ENCODE measurements at regions not wholly inside any gene's neighbourhood (a gene's known extent, or its start where the extent isn't known, plus 50 kb on each side); places are given as distances from the start of the nearest gene placed in this dataset.
"Not testable (repeated sequence)": the region's sequence is repeated elsewhere in the genome, so short reads cannot be mapped to it uniquely, and the experiment has no call there.

GRCh38 chr5:89087551-89088318 lies 204.8 kb upstream of the MEF2C start:
- DNase-seq: no peak

GRCh38 chr5:89087128-89087527 lies 204.1 kb upstream of the MEF2C start:
- no peak for DNase-seq

- no peak for DNase-seq
Measured at GRCh38 chr5:89086390-89087086, 203.6 kb upstream of the MEF2C start.

- no peak for DNase-seq
Measured at GRCh38 chr5:89083791-89084190, 200.8 kb upstream of the MEF2C start.

- DNase-seq: no peak
Measured at GRCh38 chr5:89081360-89081759, 198.4 kb upstream of the MEF2C start.

GRCh38 chr5:89080467-89081116 lies 197.6 kb upstream of the MEF2C start:
- DNase-seq: no peak

- no peak for DNase-seq
Measured at GRCh38 chr5:89072842-89073672, 190.1 kb upstream of the MEF2C start.

GRCh38 chr5:89071941-89072331 lies 189.0 kb upstream of the MEF2C start:
- no peak for DNase-seq

- DNase-seq: no peak
Measured at GRCh38 chr5:89071101-89071940, 188.3 kb upstream of the MEF2C start.

GRCh38 chr5:89069591-89069990 lies 186.6 kb upstream of the MEF2C start:
- no peak for DNase-seq

- no peak for DNase-seq
Measured at GRCh38 chr5:89067362-89067761, 184.4 kb upstream of the MEF2C start.

GRCh38 chr5:89065919-89066318 lies 182.9 kb upstream of the MEF2C start:
- no peak for DNase-seq

GRCh38 chr5:89064736-89065135 lies 181.8 kb upstream of the MEF2C start:
- no peak for DNase-seq

- no peak for DNase-seq
Measured at GRCh38 chr5:89064054-89064453, 181.1 kb upstream of the MEF2C start.

- no peak for DNase-seq
Measured at GRCh38 chr5:89060768-89061167, 177.8 kb upstream of the MEF2C start.

- no peak for DNase-seq
Measured at GRCh38 chr5:89059274-89059673, 176.3 kb upstream of the MEF2C start.

- no peak for DNase-seq
Measured at GRCh38 chr5:89055695-89056085, 172.7 kb upstream of the MEF2C start.

GRCh38 chr5:89055015-89055694 lies 172.2 kb upstream of the MEF2C start:
- no peak for DNase-seq

GRCh38 chr5:89053547-89053946 lies 170.6 kb upstream of the MEF2C start:
- DNase-seq: no peak

GRCh38 chr5:89050062-89050461 lies 167.1 kb upstream of the MEF2C start:
- DNase-seq: not testable (repeated sequence)

GRCh38 chr5:89047571-89047970 lies 164.6 kb upstream of the MEF2C start:
- no peak for DNase-seq

GRCh38 chr5:89045216-89045615 lies 162.2 kb upstream of the MEF2C start:
- DNase-seq: no peak
